Tibial nerve (tissue), 4 donors: ENCODE measurements at regions not wholly inside any gene's neighbourhood (a gene's known extent, or its start where the extent isn't known, plus 50 kb on each side); places are given as distances from the start of the nearest gene placed in this dataset.

ENCODE experiments used
- EP300 ChIP-seq, 2 donors: sonication (generic); formaldehyde crosslinking; IDR thresholded peaks; one replicate each; pipeline ENCODE4 v1.6.1; 2017; ENCODE audit warnings: antibody characterized with exemption in 2 of 2, mild to moderate bottlenecking in 1 of 2
- POLR2A ChIP-seq, 2 donors: fragments of 450-650 bp; IDR thresholded peaks; one replicate each; pipeline ENCODE4 v1.6.1; 2017; ENCODE audit warnings: antibody characterized with exemption in 2 of 2, mild to moderate bottlenecking in 2 of 2, moderate library complexity in 2 of 2
- TF ChIP-seq, protein P1 (sequence below), 5 experiments: fragments of 200-600 bp in 3 of 5; fragments of 450-650 bp in 2 of 5; sonication (generic) in 3 of 5; IDR thresholded peaks; one replicate each; pipeline ENCODE4 v1.5.1; 2016 to 2019; ENCODE audit warnings: antibody characterized with exemption in 5 of 5, mild to moderate bottlenecking in 3 of 5, moderate library complexity in 2 of 5

DNA sequence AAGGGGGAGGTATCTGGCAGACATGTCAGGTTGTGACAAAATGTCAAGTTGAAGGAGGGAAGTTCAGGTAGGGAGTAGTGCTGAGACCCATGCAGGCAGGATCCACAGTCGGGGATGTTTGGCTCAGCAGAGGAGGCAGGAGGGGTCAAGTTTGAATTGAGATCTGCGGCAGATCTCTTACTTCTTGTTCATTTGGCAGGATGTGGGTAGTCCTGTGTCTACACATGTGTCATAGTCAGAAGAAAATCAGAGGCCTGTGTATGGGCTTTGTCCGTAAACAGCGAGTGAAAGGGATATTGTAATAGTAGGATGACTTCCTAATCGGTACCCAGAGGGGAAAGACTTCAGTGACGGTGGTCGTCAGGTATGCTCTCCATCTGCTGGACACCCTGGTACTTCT is 203.8 kb upstream of the MTPN start:
- TF ChIP-seq, protein P1, sequence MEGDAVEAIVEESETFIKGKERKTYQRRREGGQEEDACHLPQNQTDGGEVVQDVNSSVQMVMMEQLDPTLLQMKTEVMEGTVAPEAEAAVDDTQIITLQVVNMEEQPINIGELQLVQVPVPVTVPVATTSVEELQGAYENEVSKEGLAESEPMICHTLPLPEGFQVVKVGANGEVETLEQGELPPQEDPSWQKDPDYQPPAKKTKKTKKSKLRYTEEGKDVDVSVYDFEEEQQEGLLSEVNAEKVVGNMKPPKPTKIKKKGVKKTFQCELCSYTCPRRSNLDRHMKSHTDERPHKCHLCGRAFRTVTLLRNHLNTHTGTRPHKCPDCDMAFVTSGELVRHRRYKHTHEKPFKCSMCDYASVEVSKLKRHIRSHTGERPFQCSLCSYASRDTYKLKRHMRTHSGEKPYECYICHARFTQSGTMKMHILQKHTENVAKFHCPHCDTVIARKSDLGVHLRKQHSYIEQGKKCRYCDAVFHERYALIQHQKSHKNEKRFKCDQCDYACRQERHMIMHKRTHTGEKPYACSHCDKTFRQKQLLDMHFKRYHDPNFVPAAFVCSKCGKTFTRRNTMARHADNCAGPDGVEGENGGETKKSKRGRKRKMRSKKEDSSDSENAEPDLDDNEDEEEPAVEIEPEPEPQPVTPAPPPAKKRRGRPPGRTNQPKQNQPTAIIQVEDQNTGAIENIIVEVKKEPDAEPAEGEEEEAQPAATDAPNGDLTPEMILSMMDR (IDR thresholded peaks at IDR 0.05), result no peak
- TF ChIP-seq POLR2A (IDR thresholded peaks at IDR 0.05) (no peak), EP300 (IDR thresholded peaks at IDR 0.05) (no peak)
